Naive thymus-derived CD4-positive, alpha-beta T cell (primary cell): ENCODE measurements at regions not wholly inside any gene's neighbourhood (a gene's known extent, or its start where the extent isn't known, plus 50 kb on each side); places are given as distances from the start of the nearest gene placed in this dataset.
"Not testable (repeated sequence)": the region's sequence is repeated elsewhere in the genome, so short reads cannot be mapped to it uniquely, and the experiment has no call there.

ENCODE experiments used
- ATAC-seq: fragments of 150-1000 bp; cut with Tn5 transposase; 2 replicates; pipeline ENCODE4 v1.10.0; 2021; ENCODE audit warnings: mild to moderate bottlenecking, moderate library complexity
- CTCF ChIA-PET: fragments of 350-600 bp; sonication (Branson Sonifier 250); formaldehyde crosslinking; loops from one replicate; lab custom pipeline; 2021; ENCODE audit warnings: antibody characterized with exemption; lab: Charles Lee
- POLR2A ChIA-PET: fragments of 350-600 bp; sonication (Branson Sonifier 250); formaldehyde crosslinking; loops from one replicate; lab custom pipeline; 2021; ENCODE audit warnings: antibody characterized with exemption, inconsistent platforms; lab: Charles Lee
- DNase-seq, 9 donors: peaks; one replicate each; pipeline versions ENCODE4 v3.0.0 to v3.0.0-alpha.2; 2020 to 2022; ENCODE audit warnings: mixed read lengths in 1 of 9
- H3K27ac ChIP-seq: one replicate; pipeline ENCODE4 v1.7.0; 2013; ENCODE audit warnings: mild to moderate bottlenecking, low read depth, low read length, moderate library complexity
- H3K27me3 ChIP-seq, 2 donors: one replicate each; pipeline ENCODE4 v1.7.0; 2013; ENCODE audit warnings: low read length in 2 of 2, mild to moderate bottlenecking in 2 of 2, moderate library complexity in 2 of 2; ENCODE audit not compliant: control insufficient read depth in 2 of 2, insufficient read depth in 2 of 2
- H3K36me3 ChIP-seq, 3 experiments: 1 replicate in 2 of 3; 2 replicates in 1 of 3; pipeline ENCODE4 v1.7.0; 2013; ENCODE audit warnings: low read length in 3 of 3, mild to moderate bottlenecking in 3 of 3, moderate library complexity in 1 of 3; ENCODE audit not compliant: insufficient read depth in 3 of 3, control insufficient read depth in 2 of 3
- H3K4me1 ChIP-seq, 2 donors: one replicate each; pipeline ENCODE4 v1.7.0; 2013; ENCODE audit warnings: low read length in 2 of 2, mild to moderate bottlenecking in 2 of 2, moderate library complexity in 1 of 2; ENCODE audit not compliant: control insufficient read depth in 2 of 2, insufficient read depth in 2 of 2
- H3K4me3 ChIP-seq: 2 replicates; pipeline ENCODE4 v1.7.0; 2013; ENCODE audit warnings: mild to moderate bottlenecking, low read length
- H3K9me3 ChIP-seq, 3 experiments: 1 replicate in 2 of 3; 2 replicates in 1 of 3; pipeline ENCODE4 v1.7.0; 2013; ENCODE audit warnings: low read length in 3 of 3; ENCODE audit not compliant: control insufficient read depth in 2 of 3
- H3K27ac Mint-ChIP-seq, 9 donors: one replicate each; pipeline ENCODE4 v1.8.0; 2020 to 2022; ENCODE audit warnings: mixed read lengths in 9 of 9, mild to moderate bottlenecking in 8 of 9, moderate library complexity in 5 of 9, inconsistent platforms in 2 of 9
- H3K27me3 Mint-ChIP-seq, 5 donors: one replicate each; pipeline ENCODE4 v1.8.0; 2021 to 2022; ENCODE audit warnings: mixed read lengths in 5 of 5, mild to moderate bottlenecking in 1 of 5
- H3K36me3 Mint-ChIP-seq, 5 donors: one replicate each; pipeline ENCODE4 v1.8.0; 2020 to 2022; ENCODE audit warnings: mixed read lengths in 5 of 5, mild to moderate bottlenecking in 3 of 5, inconsistent platforms in 1 of 5
- H3K4me1 Mint-ChIP-seq, 7 donors: one replicate each; pipeline ENCODE4 v1.8.0; 2020 to 2022; ENCODE audit warnings: mixed read lengths in 7 of 7, mild to moderate bottlenecking in 3 of 7, inconsistent platforms in 1 of 7
- H3K4me3 Mint-ChIP-seq, 10 donors: one replicate each; pipeline ENCODE4 v1.8.0; 2020 to 2022; ENCODE audit warnings: mild to moderate bottlenecking in 10 of 10, mixed read lengths in 10 of 10, moderate library complexity in 6 of 10, inconsistent platforms in 2 of 10
- H3K9me3 Mint-ChIP-seq, 11 donors: one replicate each; pipeline ENCODE4 v1.8.0; 2020 to 2022; ENCODE audit warnings: mixed read lengths in 11 of 11, mild to moderate bottlenecking in 4 of 11, inconsistent platforms in 1 of 11, moderate library complexity in 1 of 11
- intact Hi-C, 2 donors: fragments of 100-400 bp; cut with micrococcal nuclease; formaldehyde crosslinking; loops; one replicate each; pipeline ENCODE4 v1.15.1; 2023

DNA sequence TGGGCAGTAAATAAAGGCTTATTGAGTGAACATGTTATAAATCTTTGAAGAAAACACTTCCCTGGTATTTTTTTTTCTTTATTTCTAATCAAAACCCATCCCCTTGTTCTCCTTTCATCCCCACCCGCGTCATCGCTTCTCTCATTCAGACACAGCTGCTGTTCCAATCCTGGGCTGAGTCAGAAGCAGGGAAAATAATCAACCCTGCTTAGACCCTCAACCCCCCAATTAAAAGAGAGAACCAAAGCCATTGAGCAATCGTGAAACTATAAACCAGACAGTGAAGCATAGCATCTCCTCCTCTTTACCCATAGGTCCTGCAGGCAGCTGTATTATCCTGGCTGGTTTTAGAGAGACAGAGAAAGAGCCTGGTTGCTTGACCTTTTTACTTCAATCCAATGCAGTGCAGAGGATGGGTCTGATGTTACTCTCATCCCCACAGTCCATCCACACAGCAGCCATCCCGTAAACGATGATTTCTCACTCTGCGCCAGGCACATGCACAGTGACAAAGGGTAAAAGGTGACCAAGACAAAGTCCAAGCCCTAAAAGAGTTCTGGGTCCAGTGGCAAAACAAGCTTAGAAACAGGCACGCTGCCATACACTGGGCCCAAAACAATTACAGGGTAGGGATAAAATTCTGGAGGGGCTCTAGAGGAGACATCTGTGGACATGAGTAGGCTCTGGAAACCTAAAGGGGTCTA, 238.3 kb downstream of the GALC start:
- Histone ChIP-seq H3K9me3 (no peaks in the 10 kb centered on the region), H3K4me1 (no peaks in the 10 kb centered on the region), H3K36me3 (no peaks in the 10 kb centered on the region), H3K27me3 (no peaks in the 10 kb centered on the region), H3K27ac (no peak overlapping the region), H3K4me3 (no peak overlapping the region)
- H3K36me3 Mint-ChIP-seq = no peaks in the 10 kb centered on the region
- ATAC-seq = no peak
- intact Hi-C loops = no loop called here
- DNase-seq = no peak
- peaks cover 0 to 13% (median 4%) of the 10 kb centered on the region in 5 donors for H3K27me3 Mint-ChIP-seq
- POLR2A ChIA-PET = no interaction called here
- no peak overlapping the region for H3K27ac Mint-ChIP-seq
- CTCF ChIA-PET = no interaction called here
- no peak overlapping the region for H3K4me3 Mint-ChIP-seq
- H3K4me1 Mint-ChIP-seq = peaks cover 0 to 1% (median 0%) of the 10 kb centered on the region in 7 donors
- H3K9me3 Mint-ChIP-seq = peaks cover 0 to 11% (median 3%) of the 10 kb centered on the region in 11 donors

DNA sequence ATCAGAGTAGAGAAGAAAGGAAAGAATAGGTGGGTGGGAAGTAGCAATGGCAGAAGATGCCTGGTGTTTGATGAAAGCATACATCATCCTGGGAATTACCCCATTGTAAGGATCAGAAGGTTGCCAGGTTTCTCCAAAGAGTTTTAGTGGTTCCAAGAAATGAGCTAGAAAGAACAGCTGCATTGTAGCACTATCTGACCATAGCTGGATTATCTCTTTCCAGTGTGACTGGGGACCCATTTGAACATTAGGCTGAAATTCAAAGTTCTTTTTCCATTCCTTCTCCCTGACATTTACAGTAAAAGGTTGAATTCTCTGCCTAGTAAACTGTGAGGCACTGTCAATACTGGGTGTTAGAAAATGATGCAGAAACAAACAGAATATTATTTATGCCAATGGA, 244.4 kb downstream of the GALC start:
- H3K9me3 ChIP-seq = no peaks in the 10 kb centered on the region
- DNase-seq (no peak), ATAC-seq (no peak)
- peaks cover 0 to 4% (median 0%) of the 10 kb centered on the region in 11 donors for H3K9me3 Mint-ChIP-seq
- no peaks in the 10 kb centered on the region for H3K36me3 Mint-ChIP-seq
- POLR2A ChIA-PET = no interaction called here
- intact Hi-C loops = loop anchor here in 1 of 2 donors (5.0 kb wide), 1 partner anchor 379 kb away; no protein-coding TSS in a partner anchor
- no peak overlapping the region for H3K27ac ChIP-seq
- H3K4me1 ChIP-seq = no peaks in the 10 kb centered on the region
- H3K27ac Mint-ChIP-seq = no peak overlapping the region
- H3K27me3 Mint-ChIP-seq = peaks cover 0 to 18% (median 7%) of the 10 kb centered on the region in 5 donors
- peaks cover 0 to 1% (median 0%) of the 10 kb centered on the region in 7 donors for H3K4me1 Mint-ChIP-seq
- H3K4me3 ChIP-seq = no peak overlapping the region
- H3K27me3 ChIP-seq = no peaks in the 10 kb centered on the region
- H3K36me3 ChIP-seq = no peaks in the 10 kb centered on the region
- CTCF ChIA-PET = no interaction called here
- H3K4me3 Mint-ChIP-seq = no peak overlapping the region

DNA sequence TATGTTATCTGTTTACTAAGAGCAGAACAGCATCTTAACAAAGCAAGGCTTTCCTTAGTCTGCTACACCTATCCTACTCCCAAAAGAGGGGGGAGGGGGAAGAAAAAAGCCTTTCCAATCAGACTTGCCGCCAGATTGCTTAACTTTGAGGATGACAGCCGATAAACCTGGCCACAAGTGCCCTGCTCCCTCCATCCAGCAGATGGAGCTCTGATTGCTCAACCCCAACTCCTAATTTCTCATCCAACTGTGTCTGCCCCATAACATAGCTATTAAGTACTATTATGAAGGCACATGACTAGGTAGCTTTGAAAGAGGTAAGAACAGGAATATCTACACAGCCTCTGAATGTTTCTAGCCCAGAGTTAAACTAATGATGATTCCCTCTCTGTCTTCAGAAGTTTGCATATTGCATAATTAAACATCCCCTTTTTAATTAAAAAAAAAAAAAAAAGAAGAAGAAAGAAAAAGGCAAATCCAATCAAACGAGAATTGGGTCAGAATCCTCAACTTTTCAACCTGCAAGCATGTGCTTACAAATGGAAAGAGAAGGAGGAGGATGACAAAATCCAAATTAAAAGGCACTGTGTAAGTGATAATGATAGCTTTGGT, 247.4 kb downstream of the GALC start:
- Mint-ChIP-seq H3K4me1 (peaks cover 0 to 1% (median 0%) of the 10 kb centered on the region in 7 donors), H3K9me3 (peaks cover 0 to 9% (median 0%) of the 10 kb centered on the region in 11 donors), H3K27me3 (peaks cover 0 to 9% (median 6%) of the 10 kb centered on the region in 5 donors), H3K36me3 (no peaks in the 10 kb centered on the region), H3K4me3 (no peak overlapping the region), H3K27ac (no peak overlapping the region)
- Histone ChIP-seq H3K27me3 (no peaks in the 10 kb centered on the region), H3K36me3 (no peaks in the 10 kb centered on the region), H3K4me3 (no peak overlapping the region), H3K9me3 (no peaks in the 10 kb centered on the region), H3K27ac (no peak overlapping the region), H3K4me1 (no peaks in the 10 kb centered on the region)
- CTCF ChIA-PET = interaction anchor here (0.6 kb wide), 1 partner anchor 9 kb away, joined by 3 read pairs; no protein-coding TSS in a partner anchor
- ATAC-seq (no peak), DNase-seq (no peak)
- intact Hi-C loops = loop anchor here (1.0 to 5.0 kb wide), 2 partner anchors 151 to 382 kb away; no protein-coding TSS in a partner anchor
- POLR2A ChIA-PET = no interaction called here

DNA sequence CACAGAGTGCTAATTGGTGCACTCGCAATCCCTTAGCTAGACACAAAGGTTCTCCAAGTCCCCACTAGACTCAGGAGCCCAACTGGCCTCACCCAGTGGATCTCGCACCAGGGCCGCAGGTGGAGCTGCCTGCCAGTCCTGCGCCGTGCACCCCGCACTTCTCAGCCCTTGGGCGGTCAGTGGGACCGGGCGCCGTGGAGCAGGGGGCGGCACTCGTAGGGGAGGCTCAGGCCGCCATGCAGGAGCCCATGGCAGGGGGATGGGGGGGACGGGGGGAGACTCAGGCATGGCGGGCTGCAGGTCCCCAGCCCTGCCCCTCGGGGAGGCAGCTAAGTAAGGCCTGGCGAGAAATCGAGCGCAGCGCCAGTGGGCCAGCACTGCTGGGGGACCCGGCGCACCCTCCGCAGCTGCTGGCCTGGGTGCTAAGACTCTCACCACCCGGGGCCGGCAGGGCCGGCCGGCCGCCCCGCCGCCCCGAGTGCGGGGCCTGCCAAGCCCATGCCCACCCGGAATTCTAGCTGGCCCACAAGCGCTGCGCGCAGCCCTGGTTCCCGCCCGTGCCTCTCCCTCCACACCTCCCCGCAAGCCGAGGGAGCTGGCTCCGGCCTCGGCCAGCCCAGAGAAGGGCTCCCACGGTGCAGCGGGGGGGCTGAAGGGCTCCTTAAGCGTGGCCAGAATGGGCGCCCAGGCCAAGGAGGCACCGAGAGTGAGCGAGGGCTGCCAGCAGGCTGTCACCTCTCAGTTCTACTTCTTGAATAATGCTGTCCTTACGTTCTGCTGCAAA, 258.2 kb downstream of the GALC start:
- not testable (repeated sequence) for ATAC-seq, H3K27ac Mint-ChIP-seq

DNA sequence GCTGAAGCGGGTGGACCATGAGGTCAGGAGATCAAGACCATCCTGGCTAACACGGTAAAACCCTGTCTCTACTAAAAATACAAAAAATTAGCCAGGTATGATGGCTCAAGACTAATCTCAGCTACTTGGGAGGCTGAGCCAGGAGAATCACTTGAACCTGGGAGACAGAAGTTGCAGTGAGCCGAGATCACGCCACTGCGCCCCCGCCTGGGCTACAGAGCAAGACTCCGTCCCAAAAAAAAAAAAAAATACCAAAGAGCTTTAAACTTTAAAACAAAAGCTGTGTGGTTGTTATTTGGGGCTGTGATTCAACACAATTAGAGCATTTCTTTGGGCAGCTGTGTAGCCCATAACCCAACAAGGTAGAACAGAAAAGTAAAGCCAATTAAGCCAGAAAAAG, 259.9 kb downstream of the GALC start:
- H3K27ac Mint-ChIP-seq, H3K27me3 ChIP-seq, ATAC-seq, H3K9me3 ChIP-seq, H3K4me1 ChIP-seq, H3K9me3 Mint-ChIP-seq, POLR2A ChIA-PET, H3K27me3 Mint-ChIP-seq, DNase-seq, H3K36me3 Mint-ChIP-seq, intact Hi-C loops, H3K36me3 ChIP-seq, H3K4me3 ChIP-seq, H3K4me3 Mint-ChIP-seq, H3K4me1 Mint-ChIP-seq, CTCF ChIA-PET, H3K27ac ChIP-seq: not testable (repeated sequence)

More for the DNA sequence above, 258.2 kb downstream of the GALC start:
- H3K9me3 ChIP-seq, intact Hi-C loops, H3K36me3 Mint-ChIP-seq, H3K4me1 Mint-ChIP-seq, H3K27me3 ChIP-seq, H3K27me3 Mint-ChIP-seq, H3K9me3 Mint-ChIP-seq, CTCF ChIA-PET, POLR2A ChIA-PET, H3K4me1 ChIP-seq, DNase-seq, H3K27ac ChIP-seq, H3K4me3 ChIP-seq, H3K36me3 ChIP-seq, H3K4me3 Mint-ChIP-seq: not testable (repeated sequence)

DNA sequence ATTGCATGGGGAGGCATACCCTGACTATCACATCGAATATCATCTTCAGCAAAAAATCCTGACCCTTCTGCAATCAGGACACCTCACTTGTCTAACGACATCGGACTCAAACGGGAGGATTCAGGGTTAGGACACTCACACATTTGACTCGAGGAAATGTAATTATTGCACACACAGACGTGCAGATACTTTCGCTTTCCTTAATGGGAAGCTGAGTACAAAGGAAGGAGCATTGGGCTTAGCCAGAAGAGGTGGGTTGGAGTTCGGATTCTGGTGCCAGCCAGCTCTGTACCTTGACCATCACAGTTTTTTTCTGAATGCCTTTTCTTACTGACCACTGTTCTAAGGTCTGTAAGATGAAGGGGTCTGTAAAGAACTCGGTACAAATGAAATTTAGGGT, 260.4 kb downstream of the GALC start:
- ChIA-PET POLR2A (no interaction called here), CTCF (no interaction called here)
- no peaks in the 10 kb centered on the region for H3K36me3 ChIP-seq
- H3K4me3 ChIP-seq = no peak overlapping the region
- Mint-ChIP-seq H3K27ac (no peak overlapping the region), H3K36me3 (no peaks in the 10 kb centered on the region), H3K4me3 (no peak overlapping the region), H3K4me1 (no peaks in the 10 kb centered on the region), H3K27me3 (peaks cover 0 to 10% (median 0%) of the 10 kb centered on the region in 5 donors), H3K9me3 (peaks cover 0 to 4% (median 0%) of the 10 kb centered on the region in 11 donors)
- no peak overlapping the region for H3K27ac ChIP-seq
- H3K27me3 ChIP-seq = no peaks in the 10 kb centered on the region
- DNase-seq (no peak), ATAC-seq (no peak)
- intact Hi-C loops = no loop called here
- no peaks in the 10 kb centered on the region for H3K4me1 ChIP-seq
- H3K9me3 ChIP-seq = no peaks in the 10 kb centered on the region
